ENCODE measurements at regions not wholly inside any gene's neighbourhood (a gene's known extent, or its start where the extent isn't known, plus 50 kb on each side); places are given as distances from the start of the nearest gene placed in this dataset.

DNA sequence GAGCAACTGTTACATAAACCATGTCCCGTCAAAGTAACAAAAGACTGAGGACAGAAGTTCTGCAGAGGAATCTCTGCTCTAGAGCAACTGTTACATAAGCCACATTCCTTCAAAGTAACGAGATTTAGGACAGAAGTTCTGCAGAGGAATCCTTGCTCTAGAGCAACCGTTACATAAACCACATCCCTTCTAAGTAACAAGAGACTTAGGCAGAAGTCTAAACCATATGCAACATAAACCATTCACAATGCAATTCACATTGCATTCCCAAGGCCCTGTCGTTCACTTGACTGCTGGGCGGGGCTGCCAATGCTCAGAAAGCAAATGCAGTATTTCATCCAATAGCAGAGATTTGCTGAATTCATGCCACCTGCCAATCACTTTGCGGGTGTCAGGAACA lies 124.4 kb upstream of the PUDP start:
- no peak for DNase-seq (ENCODE audit: low read depth)

DNA sequence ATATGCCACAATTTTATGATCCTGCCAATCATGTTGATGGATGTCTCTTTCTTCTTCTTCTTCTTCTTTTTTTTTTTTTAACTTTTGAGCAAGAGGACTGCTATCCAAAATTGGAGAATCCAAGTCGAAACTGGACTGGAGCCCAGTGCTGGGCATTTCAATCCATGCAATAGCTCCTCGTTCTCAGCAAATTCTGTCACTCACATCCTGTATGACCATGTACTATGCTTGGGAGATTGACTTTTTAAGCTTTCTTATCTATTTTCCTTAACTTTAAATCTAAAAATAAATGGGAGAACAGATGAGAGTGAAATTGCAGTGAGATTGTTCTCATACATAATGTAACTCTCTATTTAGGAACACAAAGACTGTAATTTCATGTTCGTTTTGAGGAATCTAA lies 123.0 kb upstream of the PUDP start:
- no peak for DNase-seq (ENCODE audit: low read depth)

DNA sequence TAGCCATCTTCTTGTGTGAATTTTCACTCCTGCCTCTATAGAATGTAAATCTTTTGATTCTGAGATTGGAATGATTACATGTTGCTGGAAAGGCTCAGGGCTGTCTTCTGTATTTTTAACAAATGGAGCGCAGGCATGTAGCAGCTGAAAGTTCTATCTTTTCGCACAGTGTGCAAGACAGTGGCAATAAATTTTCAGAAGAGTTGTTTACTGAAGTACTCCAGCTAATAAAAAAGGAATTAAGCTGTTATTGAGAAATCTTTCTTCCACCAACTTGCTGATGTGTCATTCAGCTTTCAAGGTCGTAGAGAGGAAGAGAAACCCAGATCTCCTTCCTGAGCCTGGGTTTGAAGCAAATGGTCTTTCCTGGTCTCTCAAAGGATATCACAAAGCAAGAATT lies 122.0 kb upstream of the PUDP start:
- DNase-seq (ENCODE audit: low read depth) = no peak

DNA sequence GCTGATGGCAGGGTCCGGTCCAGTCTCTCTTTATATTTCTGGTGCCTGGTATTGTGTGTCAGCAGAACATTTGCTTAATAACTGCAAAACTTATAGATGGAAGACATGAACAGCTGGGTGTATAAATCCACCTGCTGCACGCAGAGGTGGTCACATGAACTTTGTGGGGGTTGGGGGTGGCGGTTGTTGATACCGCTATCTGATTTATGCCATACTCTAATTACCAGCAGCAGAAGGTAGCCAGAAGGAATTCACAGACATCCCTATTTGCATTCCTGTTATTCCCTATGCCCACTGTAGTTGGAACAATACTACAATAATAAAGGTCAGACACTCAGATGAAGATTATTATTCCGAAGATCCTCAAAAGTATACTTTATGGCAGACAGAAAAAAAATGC lies 121.6 kb upstream of the PUDP start:
- no peak for DNase-seq (ENCODE audit: low read depth)

DNA sequence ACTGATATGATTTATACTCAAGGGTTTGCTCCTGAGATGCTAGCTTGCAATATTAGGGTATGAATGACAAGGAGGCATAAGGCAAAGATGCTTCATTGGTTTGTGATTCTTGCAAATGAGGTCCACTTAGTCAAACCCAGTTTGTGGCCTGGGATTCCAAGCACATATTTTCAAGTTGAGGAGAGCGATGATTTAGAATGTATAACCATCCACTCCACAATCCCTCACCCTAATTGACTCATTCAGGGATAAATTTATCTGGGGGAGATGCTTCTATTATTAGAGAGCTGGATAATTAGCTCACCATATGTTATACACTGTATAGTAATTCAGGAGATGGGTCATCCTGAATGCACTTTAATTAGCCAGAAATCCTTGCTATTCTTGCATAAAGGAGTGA lies 118.3 kb upstream of the PUDP start:
- no peak for DNase-seq (ENCODE audit: low read depth)

DNA sequence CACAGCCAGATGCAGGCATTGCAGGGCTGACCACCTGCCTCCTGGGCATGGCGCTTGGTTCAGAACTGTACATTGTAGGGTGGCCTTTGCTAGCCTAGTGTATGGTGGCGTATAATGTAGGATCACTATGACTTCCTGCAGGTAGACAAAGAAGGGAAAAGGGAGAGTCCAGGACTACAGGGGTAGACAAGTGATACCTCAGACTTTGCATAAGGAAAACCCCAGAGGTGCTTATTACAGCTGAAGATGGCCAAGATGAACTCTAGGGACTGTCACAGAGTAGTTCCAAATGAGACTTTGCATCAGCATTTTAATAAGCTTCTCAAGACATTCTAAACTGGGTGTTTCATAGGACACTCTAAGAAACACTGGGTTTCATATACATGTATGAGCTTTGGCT lies 116.4 kb upstream of the PUDP start:
- no peak for DNase-seq (ENCODE audit: low read depth)

DNA sequence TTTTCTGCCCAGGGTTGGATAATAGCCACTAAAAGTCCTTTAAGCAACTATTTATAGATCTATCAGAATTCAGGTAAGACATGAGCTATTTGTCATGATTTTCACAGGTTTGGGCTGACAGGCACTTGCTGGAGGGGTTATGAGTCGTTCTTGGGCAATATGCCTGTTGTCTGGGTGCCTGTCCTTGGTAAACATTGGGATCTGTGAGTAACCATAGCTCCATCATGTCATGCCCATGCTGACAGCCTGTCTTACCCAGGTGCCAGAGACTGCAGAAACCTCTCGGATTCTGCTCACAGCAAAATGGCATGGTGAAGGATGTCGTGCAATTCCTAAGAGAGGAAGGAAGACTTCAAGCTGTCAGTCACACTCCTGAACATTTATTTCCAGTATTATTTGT lies 116.0 kb upstream of the PUDP start:
- DNase-seq (ENCODE audit: low read depth) = no peak

DNA sequence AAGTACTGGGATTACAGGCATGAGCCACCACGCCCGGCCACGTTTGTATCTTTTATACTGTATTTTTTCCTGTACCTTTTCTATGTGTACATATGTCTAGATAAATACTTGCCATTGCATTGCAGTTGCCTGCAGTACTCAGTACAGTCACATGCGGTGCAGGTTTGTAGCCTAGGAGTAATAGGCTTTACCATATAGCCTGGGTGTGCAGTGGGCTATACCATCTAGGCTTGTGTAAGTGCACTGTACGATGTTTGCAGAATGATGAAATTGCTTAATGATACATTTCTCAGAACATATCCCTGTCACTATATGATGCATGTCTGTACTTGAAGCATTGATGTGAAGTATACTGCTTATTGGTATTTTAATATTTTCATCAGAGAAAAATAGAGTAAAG lies 115.4 kb upstream of the PUDP start:
- DNase-seq (ENCODE audit: low read depth) = no peak

DNA sequence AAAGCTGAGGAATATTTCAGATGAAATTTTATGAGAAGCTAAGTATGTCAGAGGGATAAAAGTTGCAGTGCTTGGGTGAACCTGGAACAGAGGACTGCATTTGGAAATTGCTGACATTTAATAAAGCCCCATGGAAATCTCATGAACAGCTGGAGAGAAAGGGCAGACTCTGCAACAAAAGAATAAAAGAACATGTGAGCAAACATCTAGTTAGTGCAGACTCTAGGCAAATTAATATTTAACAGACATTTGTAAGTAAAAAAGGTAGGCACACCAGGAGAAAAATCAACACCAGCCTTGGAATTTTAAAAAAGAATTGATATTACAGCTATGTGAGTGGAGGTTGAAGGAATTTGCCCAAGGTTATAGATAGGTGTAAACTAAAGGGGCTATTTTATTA lies 114.6 kb upstream of the PUDP start:
- DNase-seq (ENCODE audit: low read depth) = no peak

DNA sequence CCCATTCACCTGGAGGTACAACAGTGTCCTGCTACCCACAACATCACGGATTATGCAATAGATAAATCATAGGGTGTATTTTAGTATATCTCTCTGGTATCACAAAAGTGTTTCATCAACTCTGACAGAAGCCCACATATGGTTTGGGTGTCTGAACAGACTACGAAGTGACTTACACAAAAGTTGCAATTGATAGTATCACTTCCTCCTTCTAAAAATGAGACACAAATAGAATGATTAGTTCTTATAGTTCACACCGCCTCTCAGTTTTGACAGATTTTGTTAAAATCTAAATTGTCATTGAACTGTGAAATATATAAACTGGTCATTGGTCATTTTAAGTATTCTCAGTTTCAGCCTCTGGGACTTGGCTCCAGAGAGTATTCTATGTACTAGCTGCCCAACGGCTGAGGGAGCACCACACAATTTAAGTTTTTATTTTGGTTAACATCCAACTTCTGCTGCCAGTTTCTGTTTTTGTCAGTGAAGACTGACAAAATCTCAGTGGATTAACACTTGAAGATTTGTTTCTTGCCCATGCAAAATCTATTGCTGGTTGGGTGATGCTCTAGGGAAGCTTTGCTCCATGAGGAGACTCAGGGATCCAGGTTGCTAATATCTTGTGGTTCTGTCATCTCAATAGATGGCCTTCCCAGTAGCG lies 113.8 kb upstream of the PUDP start:
- no peak for DNase-seq (ENCODE audit: low read depth)

DNA sequence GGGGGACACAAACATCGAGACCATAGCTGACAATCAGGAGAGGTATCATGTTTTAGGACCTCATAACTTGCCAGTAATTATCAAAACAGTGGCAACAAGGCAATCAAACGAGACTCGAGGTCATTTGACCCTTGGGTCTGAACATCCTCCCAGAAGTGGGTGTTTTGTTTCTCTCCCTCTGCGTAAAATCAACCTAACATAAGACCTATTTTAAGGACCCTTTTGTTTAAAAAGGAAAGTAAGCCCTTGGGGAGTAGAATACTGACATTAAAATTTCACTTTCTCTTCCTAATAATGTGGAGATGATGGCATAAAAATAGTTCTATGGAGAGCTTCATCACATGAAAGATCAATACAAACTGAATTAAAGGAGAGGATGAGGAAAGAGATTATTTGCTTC lies 106.2 kb upstream of the PUDP start:
- no peak for DNase-seq (ENCODE audit: low read depth)

DNA sequence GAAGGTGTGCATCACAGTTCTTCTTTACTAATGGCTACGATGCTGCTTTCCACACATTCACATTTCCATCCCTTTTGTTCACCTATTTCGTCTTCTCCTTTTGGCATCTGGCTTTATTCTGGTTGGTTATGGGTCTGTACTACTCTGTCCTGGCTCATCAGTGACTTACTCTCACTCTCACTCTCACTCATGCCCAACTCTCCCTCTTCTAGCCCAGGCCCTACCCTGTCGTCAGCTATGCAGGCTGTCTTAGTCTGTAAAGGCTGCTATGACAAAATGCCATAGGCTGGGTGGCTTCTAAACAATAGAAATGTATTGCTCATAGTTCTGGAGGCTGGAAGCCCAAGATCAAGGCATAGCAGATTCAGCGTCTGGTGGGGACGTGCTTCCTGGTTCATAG lies 105.6 kb upstream of the PUDP start:
- no peak for DNase-seq (ENCODE audit: low read depth)

DNA sequence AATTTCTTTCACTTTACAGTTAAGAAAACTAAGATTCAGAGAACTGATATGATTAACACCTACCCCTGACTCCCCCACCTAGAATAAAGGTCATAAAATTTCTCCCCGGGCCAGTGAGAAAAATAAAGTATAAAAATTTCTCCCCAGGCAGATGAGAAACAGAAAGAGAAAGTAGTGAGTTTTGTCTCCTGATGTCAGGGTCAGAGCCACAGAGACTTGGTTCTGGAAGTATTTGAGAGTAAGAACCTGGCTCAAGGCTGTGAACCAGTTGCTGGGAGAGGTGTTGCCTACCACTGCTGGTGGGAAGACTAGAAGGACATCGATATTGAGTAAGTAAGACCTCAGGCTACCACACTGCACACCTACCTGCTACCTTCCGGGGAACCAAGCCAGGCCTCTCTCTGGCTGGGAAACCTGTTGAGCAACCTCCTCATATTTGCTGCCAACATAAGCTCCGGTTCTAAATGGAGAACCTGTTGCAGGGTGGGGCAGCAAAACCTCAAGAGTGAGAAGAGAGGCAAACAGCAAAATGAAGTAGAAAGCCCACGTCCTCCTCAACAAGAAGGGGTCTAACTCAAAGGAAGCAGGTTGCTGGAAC lies 104.2 kb upstream of the PUDP start:
- DNase-seq (ENCODE audit: low read depth) = no peak

DNA sequence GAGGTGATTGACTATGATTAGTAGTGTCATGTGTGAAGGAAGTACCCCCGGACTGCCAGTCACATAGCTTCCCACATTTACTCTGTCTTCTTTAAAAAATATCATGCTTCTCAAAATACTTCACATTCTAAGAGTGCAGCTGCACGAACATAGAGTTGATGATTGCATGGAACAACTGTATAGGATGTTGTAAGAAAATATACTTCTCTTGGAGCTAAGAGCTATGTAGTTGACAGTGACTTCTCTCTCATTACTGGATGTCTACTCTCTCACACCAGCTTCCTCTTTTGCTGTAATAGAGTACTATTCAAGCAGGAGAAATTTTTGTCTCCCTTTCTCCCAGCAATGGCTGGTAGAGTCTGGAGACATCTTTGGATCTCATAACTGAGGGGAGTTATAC lies 99.4 kb upstream of the PUDP start:
- no peak for DNase-seq (ENCODE audit: low read depth)

DNA sequence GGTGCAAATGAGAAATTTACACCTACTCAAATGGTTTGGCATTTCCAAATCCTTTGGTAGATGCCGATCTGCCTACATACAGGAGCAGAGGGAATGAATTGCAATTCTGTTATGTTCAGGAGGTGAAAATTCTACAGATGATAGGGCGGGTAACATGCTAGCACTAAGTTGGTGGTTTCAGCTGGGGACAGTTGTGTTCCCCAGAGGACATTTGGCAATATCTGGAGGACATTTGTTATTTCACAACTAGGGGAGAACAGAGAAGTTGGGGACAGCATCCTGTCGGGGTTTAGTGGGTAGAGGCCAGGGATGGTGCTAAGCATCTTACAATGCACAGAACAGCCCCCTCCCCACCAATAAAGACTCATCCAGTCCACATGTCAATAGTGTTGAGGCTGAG lies 96.5 kb upstream of the PUDP start:
- DNase-seq (ENCODE audit: low read depth) = no peak

DNA sequence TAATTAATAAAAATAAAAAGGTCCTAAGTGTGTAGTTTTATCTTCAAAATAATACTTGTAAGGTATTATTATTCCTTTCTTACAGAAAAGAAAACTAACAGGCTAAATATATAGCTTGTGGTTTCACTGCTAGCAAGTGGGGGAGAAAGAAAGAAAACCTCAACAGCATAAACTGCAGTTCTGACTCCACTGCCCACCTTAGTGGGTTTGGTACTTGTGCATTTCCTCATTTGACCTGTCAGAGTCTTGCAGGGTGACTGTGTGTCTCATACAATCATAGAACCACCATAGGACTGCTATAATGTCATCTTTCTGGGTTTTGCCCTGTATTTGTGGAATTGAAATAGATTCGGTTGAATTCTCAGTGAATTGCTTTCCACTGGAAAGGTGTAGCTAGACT lies 94.7 kb upstream of the PUDP start:
- no peak for DNase-seq (ENCODE audit: low read depth)

DNA sequence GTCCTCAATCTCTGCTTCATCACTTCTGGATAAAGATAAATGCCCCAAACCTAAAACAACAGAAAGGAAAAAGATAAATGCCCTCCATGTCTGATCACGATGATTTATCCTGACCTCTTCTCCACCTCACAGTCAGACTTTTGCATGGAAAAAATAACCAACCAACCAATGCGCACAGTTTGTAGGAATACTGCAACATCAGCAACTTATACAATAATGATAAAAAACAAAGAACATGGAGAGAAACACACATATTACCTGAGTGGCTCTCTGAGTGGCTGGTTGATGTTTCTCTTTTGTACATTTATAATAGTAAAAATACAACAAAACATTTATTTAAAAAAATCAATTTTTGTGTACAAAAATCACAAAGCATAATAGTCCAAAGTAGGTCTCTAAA lies 93.0 kb upstream of the PUDP start:
- DNase-seq (ENCODE audit: low read depth) = no peak

DNA sequence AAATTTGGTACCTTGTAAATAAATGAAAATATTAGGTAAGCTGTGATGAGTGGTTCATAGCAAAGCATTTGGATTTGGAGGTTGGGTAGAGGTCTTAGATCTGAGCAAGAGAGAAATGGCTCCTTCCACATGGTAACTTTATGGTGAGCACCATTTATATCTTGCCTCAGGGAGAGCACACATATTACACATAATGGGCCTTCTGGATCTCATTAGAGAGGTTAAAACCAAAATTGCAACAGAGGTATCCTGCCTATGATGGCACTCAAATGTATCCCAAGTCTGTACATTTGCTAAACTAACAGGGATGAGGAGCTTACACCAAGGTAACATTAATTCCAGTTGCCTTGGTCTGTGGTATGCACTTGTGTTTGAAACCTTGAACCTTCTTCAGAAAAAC lies 87.1 kb upstream of the PUDP start:
- DNase-seq (ENCODE audit: low read depth) = no peak

DNA sequence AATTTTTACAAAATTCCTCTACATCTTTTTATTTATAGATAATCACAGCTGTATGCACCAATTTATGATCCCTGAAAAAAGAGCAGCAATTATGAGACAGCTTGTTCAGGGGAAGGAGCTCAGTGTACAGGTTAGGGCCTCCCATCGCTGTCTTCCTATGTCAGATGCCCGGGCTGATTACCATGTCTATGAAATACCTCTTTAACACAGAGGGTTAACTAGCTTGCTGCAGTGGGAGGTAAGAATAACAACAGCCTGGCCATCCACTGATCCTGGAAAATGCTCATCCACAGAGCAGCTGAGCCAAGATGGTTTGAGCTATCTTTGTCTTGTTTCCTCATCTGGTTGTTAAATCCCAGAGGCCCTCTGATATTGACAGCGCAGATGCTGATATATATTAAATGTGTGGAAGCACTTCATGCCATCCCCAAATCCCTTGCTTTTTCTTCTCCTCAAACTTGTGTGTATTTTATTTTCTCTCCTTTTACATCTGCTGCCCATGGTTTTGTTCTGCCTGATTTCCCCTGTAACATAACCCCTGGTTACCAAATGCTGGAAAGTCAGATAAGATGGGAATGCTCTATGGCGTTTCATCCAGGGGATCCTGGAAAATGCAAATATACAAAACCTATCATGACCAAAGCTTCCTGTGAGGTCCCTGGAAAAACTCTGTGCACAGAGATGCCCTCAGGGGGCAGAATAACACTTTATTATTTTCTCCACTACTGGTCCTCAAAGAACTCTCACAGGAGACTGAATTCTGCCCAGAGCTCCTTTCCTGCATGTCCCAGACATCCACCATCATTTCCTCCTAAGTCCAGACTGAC lies 85.8 kb upstream of the PUDP start:
- no peak for DNase-seq (ENCODE audit: low read depth)

DNA sequence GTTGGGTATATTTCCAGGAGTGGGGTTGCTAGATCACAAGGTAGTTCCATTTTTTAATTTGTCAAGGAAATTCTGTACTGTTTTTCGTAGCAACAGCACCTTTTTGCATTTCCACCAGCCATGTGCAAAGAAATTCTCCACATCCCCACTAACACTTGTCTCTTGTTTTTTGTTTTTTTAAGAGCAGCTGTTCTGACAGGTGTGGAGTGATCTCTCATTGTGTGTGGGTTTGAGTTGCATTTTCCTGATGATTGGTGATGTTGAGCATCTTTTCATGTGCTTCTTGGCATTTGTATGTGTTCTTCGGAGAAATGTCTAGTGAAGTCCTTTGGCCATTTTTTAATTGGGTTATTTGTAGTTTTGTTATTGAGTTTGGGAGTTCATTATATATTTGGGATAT lies 80.3 kb upstream of the PUDP start:
- DNase-seq (ENCODE audit: low read depth) = no peak

DNA sequence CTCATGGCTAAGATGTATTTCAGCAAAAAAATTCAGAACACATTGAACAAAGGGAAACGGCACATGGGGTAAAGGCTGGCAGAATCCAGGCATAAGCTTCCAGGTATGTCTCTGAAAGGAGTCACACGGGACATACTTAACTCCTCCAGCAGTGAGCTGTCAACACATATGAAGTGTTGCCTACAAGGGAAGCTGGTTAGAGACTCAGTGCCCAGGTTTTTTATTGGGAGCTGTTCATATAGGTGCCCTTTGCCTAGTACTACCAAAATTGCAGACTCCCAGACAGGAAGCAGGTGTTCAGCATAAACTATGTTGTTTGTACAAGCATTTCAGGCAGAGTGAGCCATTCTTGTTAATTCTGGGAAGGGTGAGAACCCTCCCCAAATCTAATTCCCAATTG lies 77.4 kb upstream of the PUDP start:
- no peak for DNase-seq (ENCODE audit: low read depth)

DNA sequence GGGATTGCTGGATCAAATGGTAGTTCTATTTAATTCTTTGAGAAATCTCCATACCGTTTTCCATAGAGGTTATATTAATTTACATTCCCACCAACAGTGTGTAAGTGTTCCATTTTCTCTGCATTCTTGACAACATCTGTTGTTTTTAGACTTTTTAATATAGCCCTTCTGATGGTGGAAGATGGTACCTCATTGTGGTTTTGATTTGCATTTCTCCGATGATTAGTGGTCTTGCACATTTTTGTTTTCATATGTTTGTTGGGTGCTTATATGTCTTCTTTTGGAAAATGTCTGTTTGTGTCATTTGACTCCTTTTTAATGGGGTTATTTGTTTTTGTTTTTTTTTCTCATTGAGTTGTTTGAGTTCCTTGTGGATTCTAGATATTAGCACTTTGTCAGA lies 75.3 kb upstream of the PUDP start:
- no peak for DNase-seq (ENCODE audit: low read depth)

DNA sequence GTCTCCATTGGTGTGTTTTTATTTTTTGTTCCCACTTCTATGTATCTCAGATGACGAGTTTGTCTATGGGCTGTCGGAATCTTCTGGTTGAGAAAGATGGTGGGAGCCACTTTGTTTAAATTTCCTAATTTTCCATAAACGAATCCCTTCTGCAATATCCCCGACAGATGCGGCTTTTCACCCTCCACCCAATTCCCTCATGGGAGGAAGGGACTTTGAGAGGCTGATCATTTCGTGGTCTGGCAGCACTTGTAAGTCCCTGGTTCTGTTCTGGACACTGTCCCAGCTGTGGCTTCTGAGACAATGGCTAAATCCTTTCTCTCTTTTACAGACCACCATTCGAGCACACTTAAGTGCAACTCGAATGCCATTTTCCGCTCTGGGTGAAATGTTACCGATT lies 72.2 kb upstream of the PUDP start:
- no peak for DNase-seq (ENCODE audit: low read depth)
